Activated CD8-positive, alpha-beta T cell treated with anti-CD3 and anti-CD28 coated beads for 36 hours (primary cell): ENCODE measurements at regions not wholly inside any gene's neighbourhood (a gene's known extent, or its start where the extent isn't known, plus 50 kb on each side); places are given as distances from the start of the nearest gene placed in this dataset.

Experiments used
- ATAC-seq: fragments of 200-7000 bp; cut with Tn5 transposase; one replicate; pipeline ENCODE4 v1.10.0; 2021; ENCODE audit warnings: mild to moderate bottlenecking, moderate library complexity
- CTCF ChIA-PET: fragments of 350-600 bp; sonication (Branson Sonifier 250); formaldehyde crosslinking; loops from one replicate; lab custom pipeline; 2021; ENCODE audit warnings: antibody characterized with exemption; lab: Charles Lee
- POLR2A ChIA-PET: fragments of 350-600 bp; sonication (Branson Sonifier 250); formaldehyde crosslinking; loops from one replicate; lab custom pipeline; 2021; ENCODE audit warnings: antibody characterized with exemption; lab: Charles Lee
- DNase-seq: peaks from one replicate; pipeline ENCODE4 v3.0.0-alpha.2; 2020
- H3K27ac Mint-ChIP-seq: one replicate; pipeline ENCODE4 v1.8.0; 2021; ENCODE audit warnings: mild to moderate bottlenecking, mixed read lengths
- H3K27me3 Mint-ChIP-seq: one replicate; pipeline ENCODE4 v1.8.0; 2021; ENCODE audit warnings: mixed read lengths
- H3K36me3 Mint-ChIP-seq: one replicate; pipeline ENCODE4 v1.8.0; 2021; ENCODE audit warnings: low read depth, mixed read lengths
- H3K4me1 Mint-ChIP-seq: one replicate; pipeline ENCODE4 v1.8.0; 2021; ENCODE audit warnings: low read depth, mixed read lengths
- H3K4me3 Mint-ChIP-seq: one replicate; pipeline ENCODE4 v1.8.0; 2021; ENCODE audit warnings: mild to moderate bottlenecking, moderate library complexity, mixed read lengths
- H3K9me3 Mint-ChIP-seq: one replicate; pipeline ENCODE4 v1.8.0; 2021; ENCODE audit warnings: mixed read lengths
- intact Hi-C: fragments of 100-400 bp; cut with micrococcal nuclease; formaldehyde crosslinking; loops from one replicate; pipeline ENCODE4 v1.10.0; 2022
- TF ChIP-seq, protein P1 (sequence below): fragments of 200-600 bp; IDR thresholded peaks from one replicate; pipeline ENCODE4 v1.8.0; 2022; ENCODE audit warnings: antibody characterized with exemption, mild to moderate bottlenecking

GRCh38 chr20:17010181-17010580 lies 216.7 kb upstream of the PCSK2 start:
- Mint-ChIP-seq H3K27ac (no peak overlapping the region), H3K36me3 (no peaks in the 10 kb centered on the region), H3K4me3 (no peak overlapping the region), H3K27me3 (no peaks in the 10 kb centered on the region), H3K4me1 (no peaks in the 10 kb centered on the region), H3K9me3 (no peaks in the 10 kb centered on the region)
- no peak for ATAC-seq
- TF ChIP-seq, protein P1, sequence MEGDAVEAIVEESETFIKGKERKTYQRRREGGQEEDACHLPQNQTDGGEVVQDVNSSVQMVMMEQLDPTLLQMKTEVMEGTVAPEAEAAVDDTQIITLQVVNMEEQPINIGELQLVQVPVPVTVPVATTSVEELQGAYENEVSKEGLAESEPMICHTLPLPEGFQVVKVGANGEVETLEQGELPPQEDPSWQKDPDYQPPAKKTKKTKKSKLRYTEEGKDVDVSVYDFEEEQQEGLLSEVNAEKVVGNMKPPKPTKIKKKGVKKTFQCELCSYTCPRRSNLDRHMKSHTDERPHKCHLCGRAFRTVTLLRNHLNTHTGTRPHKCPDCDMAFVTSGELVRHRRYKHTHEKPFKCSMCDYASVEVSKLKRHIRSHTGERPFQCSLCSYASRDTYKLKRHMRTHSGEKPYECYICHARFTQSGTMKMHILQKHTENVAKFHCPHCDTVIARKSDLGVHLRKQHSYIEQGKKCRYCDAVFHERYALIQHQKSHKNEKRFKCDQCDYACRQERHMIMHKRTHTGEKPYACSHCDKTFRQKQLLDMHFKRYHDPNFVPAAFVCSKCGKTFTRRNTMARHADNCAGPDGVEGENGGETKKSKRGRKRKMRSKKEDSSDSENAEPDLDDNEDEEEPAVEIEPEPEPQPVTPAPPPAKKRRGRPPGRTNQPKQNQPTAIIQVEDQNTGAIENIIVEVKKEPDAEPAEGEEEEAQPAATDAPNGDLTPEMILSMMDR, result no peak
- no peak for DNase-seq
- POLR2A ChIA-PET, result no interaction called here
- CTCF ChIA-PET, result no interaction called here
- intact Hi-C loops, result no loop called here

DNA sequence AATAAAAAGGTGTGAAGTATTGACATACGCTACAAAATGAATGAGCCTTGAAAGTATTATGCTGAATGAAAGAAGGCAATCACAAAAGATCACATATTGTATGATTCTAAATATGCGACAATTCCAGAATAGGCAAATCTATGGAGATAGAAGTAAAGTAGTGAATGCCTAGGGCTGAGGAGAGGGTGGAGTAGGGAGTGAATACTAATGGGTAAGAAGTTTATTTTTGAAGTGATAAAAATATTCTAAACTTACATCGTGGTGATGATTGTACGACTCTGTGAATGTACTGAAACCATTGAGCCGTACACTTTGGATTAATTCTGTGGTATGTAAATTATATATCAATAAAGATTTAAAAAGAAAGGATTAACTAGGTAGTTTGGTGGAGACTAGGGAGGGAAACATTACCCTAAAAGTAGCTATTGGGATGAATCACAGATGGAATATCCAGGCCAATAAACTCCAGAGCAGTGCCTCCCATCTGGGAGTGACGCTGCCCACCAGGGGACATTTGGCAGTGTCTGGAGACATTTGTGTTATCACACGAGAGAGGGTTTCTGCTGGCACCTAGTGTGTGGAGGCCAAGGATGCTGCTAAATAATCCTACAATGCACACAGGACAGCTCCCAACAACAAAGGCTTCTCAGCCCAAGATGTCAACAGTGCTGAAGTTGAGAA lies 214.2 kb upstream of the PCSK2 start:
- no peak overlapping the region for H3K27ac Mint-ChIP-seq
- ChIA-PET POLR2A (no interaction called here), CTCF (no interaction called here)
- no peaks in the 10 kb centered on the region for H3K27me3 Mint-ChIP-seq
- no peaks in the 10 kb centered on the region for H3K9me3 Mint-ChIP-seq
- ATAC-seq (no peak), DNase-seq (no peak)
- no peaks in the 10 kb centered on the region for H3K36me3 Mint-ChIP-seq
- intact Hi-C loops, result no loop called here
- TF ChIP-seq, protein P1, result no peak
- H3K4me3 Mint-ChIP-seq, result no peak overlapping the region
- no peaks in the 10 kb centered on the region for H3K4me1 Mint-ChIP-seq

DNA sequence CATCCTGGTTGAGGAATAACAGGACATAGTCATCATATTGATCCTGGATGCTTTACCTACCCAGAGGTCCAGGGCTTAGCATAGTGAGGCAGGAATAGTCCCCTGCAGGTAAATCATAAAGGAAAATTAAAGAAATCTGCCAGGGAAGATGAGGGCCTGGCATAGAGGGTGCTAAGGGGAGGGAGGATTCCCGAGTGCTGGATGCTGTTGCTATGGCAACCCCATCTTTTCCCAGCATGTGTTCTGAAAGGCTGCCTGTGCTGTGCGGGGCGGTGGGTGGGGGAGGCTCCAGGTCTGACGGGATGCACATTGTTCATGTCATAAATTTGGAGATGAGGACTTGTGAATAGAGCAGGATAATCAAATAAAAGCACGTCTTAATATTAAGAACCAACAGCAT lies 212.6 kb upstream of the PCSK2 start:
- ChIA-PET CTCF (no interaction called here), POLR2A (no interaction called here)
- Mint-ChIP-seq H3K27ac (no peak overlapping the region), H3K27me3 (no peaks in the 10 kb centered on the region), H3K4me1 (no peaks in the 10 kb centered on the region), H3K9me3 (no peaks in the 10 kb centered on the region), H3K36me3 (no peaks in the 10 kb centered on the region), H3K4me3 (no peak overlapping the region)
- DNase-seq (no peak), ATAC-seq (no peak)
- TF ChIP-seq, protein P1, result no peak
- intact Hi-C loops, result no loop called here

- no peaks in the 10 kb centered on the region for H3K9me3 Mint-ChIP-seq
- H3K27me3 Mint-ChIP-seq, result no peaks in the 10 kb centered on the region
- CTCF ChIA-PET, result no interaction called here
- ATAC-seq (no peak), DNase-seq (no peak)
- TF ChIP-seq, protein P1, result no peak
- H3K36me3 Mint-ChIP-seq, result no peaks in the 10 kb centered on the region
- intact Hi-C loops, result no loop called here
- no peaks in the 10 kb centered on the region for H3K4me1 Mint-ChIP-seq
- POLR2A ChIA-PET, result no interaction called here
- no peak overlapping the region for H3K27ac Mint-ChIP-seq
- no peak overlapping the region for H3K4me3 Mint-ChIP-seq
These were observed 212.0 kb upstream of the PCSK2 start for GRCh38 chr20:17014756-17015366.

- ATAC-seq, result no peak
- Mint-ChIP-seq H3K27me3 (no peaks in the 10 kb centered on the region), H3K4me1 (no peaks in the 10 kb centered on the region), H3K9me3 (no peaks in the 10 kb centered on the region), H3K4me3 (no peak overlapping the region), H3K36me3 (no peaks in the 10 kb centered on the region), H3K27ac (no peak overlapping the region)
- POLR2A ChIA-PET, result no interaction called here
- DNase-seq, result no peak
- intact Hi-C loops, result no loop called here
- CTCF ChIA-PET, result no interaction called here
- TF ChIP-seq, protein P1, result no peak
These were observed 209.6 kb upstream of the PCSK2 start for GRCh38 chr20:17017232-17017631.
